ENCODE measurements at regions not wholly inside any gene's neighbourhood (a gene's known extent, or its start where the extent isn't known, plus 50 kb on each side); places are given as distances from the start of the nearest gene placed in this dataset.

DNA sequence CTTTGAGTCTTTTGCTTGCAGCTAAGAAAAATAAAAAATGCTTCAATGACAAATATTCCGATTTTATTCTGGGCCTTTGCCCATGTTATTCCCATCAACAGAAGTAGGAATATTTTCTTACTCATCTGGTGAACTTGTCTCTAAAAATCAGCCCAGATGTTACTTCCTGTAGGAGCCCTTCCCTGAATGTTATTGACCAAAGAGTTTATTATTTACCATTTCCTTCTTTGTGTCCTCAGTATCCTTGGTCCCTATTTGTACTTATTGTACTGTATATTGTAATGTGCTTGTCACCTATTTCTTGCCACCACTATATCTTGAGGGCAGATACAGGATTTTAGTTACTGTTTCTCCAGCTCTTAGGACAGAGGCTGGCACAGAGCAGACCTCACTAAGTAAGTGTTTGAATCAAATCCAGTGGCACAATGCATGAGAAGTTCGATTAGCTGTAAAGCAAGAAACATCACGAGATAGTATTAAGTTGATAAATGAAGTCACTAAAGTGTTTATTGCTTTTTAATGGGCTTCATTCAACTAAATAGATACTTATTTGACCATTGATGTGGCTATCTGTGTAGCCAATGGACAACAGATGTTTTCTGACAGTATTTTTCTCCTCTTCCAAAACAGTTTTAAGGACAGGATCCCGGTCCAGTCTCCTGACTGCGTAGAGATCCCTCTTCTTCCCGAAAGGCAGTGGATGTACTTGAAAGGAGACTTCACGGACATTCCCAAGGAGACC is 109.1 kb downstream of the DDX1 start:
- no peak for DNase-seq (ENCODE audit: low read depth)
- no peak overlapping the region for H3K4me3 ChIP-seq (ENCODE audit: low read depth, low read length)

- H3K4me3 ChIP-seq (ENCODE audit: low read depth, low read length): no peak overlapping the region
- DNase-seq (ENCODE audit: low read depth): no peak
Observed at GRCh38 chr2:15701341-15701907, 109.8 kb downstream of the DDX1 start.

- no peak overlapping the region for H3K4me3 ChIP-seq (ENCODE audit: low read depth, low read length)
- no peak for DNase-seq (ENCODE audit: low read depth)
Observed at GRCh38 chr2:15701991-15702390, 110.3 kb downstream of the DDX1 start.

GRCh38 chr2:15702452-15702851 is 110.8 kb downstream of the DDX1 start:
- no peak overlapping the region for H3K4me3 ChIP-seq (ENCODE audit: low read depth, low read length)
- no peak for DNase-seq (ENCODE audit: low read depth)

GRCh38 chr2:15703365-15703869 is 111.7 kb downstream of the DDX1 start:
- no peak for DNase-seq (ENCODE audit: low read depth)
- H3K4me3 ChIP-seq (ENCODE audit: low read depth, low read length): no peak overlapping the region

DNA sequence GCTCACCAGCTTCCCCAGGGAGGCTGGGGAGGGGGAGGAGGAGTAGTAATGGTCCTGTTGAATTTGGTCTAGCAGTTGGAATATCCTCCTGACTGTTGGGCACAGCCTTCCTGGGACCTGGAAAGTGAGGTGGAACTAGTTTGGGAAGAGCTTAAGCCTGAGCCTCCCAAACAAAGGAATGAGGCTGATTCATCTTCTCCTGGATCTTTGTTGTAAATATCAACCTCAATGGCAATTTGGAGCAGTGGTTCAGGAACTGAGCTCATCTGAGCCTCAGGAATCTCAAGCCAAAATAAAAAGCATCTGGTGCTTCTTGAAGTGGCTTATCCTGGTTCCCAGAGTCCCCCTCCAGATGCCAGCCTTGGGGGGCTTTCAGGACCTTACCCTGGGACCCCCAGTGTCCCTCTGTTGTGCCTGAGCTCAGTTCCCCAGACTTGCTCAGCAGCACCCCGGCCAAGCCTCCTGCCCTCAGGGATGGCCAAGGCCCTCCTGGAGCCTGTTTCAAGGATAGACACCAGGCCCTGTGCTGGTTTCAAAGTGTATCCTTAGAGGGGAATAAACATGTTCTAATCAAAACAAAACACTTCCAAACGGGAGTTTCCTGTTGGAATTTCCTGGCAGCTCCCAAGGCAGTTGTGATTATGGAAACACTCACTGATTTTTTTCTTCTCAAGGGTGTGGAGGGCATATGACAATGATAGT is 112.6 kb downstream of the DDX1 start:
- DNase-seq (ENCODE audit: low read depth): no peak
- no peak overlapping the region for H3K4me3 ChIP-seq (ENCODE audit: low read depth, low read length)

GRCh38 chr2:15704788-15705115 is 113.1 kb downstream of the DDX1 start:
- no peak overlapping the region for H3K4me3 ChIP-seq (ENCODE audit: low read depth, low read length)
- DNase-seq (ENCODE audit: low read depth): no peak

GRCh38 chr2:15705310-15705709 is 113.6 kb downstream of the DDX1 start:
- H3K4me3 ChIP-seq (ENCODE audit: low read depth, low read length): no peak overlapping the region
- DNase-seq (ENCODE audit: low read depth): no peak

DNA sequence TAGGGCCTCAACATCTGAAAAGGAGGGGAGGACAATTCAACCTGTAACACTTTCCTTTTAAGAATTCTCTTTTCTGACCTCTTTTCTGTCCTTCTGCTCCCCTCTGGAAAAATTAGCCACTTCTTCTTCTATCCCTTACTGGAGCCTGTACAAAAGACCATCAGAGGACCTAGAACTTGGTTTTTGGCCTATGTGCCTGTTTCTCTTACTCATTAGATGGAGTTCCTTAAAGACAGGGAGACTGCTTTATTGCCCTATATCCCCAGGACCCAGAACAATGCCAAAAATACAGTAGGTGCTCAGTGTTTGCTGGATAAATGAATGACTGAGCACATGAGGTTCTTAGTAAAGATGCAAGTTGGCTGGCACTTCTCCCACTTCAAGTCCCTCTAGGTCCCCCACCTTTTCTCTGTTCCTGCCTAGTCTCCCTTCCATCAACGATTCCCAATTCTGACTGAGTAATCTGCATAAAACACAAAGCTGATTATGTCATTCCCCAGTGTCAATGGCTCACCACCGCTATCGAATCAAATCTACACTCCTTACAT is 114.2 kb downstream of the DDX1 start:
- DNase-seq (ENCODE audit: low read depth): no peak
- H3K4me3 ChIP-seq (ENCODE audit: low read depth, low read length): no peak overlapping the region

DNA sequence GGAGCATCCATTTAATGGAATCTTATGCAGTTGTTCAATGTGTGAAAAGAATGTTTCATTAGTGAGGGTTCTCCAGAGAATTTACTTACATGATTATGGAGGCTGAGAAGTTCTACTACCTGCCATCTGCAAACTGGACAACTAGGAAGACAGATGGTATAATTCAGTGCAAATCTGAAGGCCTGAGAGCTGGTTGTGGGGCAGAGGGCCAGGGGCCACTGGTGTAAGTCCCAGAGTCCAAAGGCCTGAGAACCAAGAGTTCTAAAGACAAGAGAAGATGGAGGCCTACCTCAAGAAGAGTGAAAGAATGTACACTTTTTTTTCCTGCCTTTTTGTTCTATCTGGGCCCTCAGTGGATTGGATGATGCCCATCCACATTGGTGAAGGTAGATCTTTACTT is 114.8 kb downstream of the DDX1 start:
- no peak overlapping the region for H3K4me3 ChIP-seq (ENCODE audit: low read depth, low read length)
- no peak for DNase-seq (ENCODE audit: low read depth)

GRCh38 chr2:15706986-15707632 is 115.4 kb downstream of the DDX1 start:
- DNase-seq (ENCODE audit: low read depth): no peak

DNA sequence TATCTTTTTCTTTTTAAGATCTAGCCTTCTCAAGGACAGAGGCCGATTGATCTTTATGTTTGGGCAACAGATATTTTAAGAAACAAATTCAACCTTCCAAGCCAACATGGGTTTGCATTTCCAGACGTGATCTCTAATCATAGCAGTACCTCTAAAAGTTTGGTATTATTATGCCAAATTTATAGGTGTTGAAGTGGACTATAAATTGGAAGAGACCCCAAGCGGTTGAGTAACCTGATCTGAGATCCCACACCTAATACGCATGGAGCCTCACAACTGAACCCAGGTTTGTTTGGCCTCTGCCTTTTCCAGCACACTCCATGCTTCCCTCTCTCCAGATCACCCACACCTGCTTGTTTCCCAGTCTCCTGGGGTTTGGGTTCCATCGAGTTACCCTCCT is 116.5 kb downstream of the DDX1 start:
- DNase-seq (ENCODE audit: low read depth): no peak
- no peak overlapping the region for H3K4me3 ChIP-seq (ENCODE audit: low read depth, low read length)

More at GRCh38 chr2:15706986-15707632, 115.4 kb downstream of the DDX1 start:
- H3K4me3 ChIP-seq (ENCODE audit: low read depth, low read length): no peak overlapping the region

- DNase-seq (ENCODE audit: low read depth): no peak
- no peak overlapping the region for H3K4me3 ChIP-seq (ENCODE audit: low read depth, low read length)
Observed at GRCh38 chr2:15708865-15709820, 117.5 kb downstream of the DDX1 start.

DNA sequence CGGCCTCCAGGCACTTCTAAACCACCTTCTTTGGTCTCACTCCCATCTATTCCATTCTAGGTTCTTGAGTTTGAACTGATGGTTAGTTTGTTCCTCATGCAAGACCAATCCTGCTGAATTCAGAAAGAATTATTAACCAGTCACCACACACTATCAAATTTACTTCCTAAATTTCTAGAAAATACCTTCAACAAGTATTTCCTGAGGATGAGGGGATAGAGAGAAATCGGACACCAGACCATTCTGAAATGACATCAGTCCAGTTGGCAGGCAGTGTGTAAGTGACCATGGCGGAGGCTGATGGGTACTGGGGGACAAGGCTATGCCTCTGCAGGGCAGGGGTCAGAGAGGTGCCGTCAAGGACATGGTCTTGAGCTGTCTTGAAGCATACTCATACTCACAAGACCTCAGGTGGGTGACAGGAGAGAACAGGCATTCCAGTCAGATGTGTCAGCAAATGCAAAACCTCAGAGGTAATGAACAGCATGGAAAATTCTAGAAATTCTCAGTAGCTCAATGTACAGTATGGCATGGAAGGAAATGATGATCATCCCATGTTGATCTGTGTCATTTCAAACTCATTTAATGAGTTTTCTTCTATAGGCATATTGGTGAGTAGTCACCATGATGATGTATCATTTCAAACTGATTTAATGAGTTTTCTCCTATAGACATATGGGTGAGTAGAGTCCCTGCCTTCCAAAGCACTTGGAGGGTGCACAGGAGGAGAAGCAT is 119.6 kb downstream of the DDX1 start:
- no peak overlapping the region for H3K4me3 ChIP-seq (ENCODE audit: low read depth, low read length)
- no peak for DNase-seq (ENCODE audit: low read depth)

GRCh38 chr2:15712551-15713342 is 121.1 kb downstream of the DDX1 start:
- no peak for DNase-seq (ENCODE audit: low read depth)
- no peak overlapping the region for H3K4me3 ChIP-seq (ENCODE audit: low read depth, low read length)

- DNase-seq (ENCODE audit: low read depth): no peak
- no peak overlapping the region for H3K4me3 ChIP-seq (ENCODE audit: low read depth, low read length)
Observed at GRCh38 chr2:15713475-15713874, 121.8 kb downstream of the DDX1 start.

GRCh38 chr2:15714002-15714401 is 122.3 kb downstream of the DDX1 start:
- DNase-seq (ENCODE audit: low read depth): no peak
- no peak overlapping the region for H3K4me3 ChIP-seq (ENCODE audit: low read depth, low read length)

GRCh38 chr2:15714609-15715008 is 122.9 kb downstream of the DDX1 start:
- H3K4me3 ChIP-seq (ENCODE audit: low read depth, low read length): no peak overlapping the region
- DNase-seq (ENCODE audit: low read depth): no peak

All from skeletal muscle cell (primary cell).